ENCODE measurements at regions not wholly inside any gene's neighbourhood (a gene's known extent, or its start where the extent isn't known, plus 50 kb on each side); places are given as distances from the start of the nearest gene placed in this dataset.

DNA sequence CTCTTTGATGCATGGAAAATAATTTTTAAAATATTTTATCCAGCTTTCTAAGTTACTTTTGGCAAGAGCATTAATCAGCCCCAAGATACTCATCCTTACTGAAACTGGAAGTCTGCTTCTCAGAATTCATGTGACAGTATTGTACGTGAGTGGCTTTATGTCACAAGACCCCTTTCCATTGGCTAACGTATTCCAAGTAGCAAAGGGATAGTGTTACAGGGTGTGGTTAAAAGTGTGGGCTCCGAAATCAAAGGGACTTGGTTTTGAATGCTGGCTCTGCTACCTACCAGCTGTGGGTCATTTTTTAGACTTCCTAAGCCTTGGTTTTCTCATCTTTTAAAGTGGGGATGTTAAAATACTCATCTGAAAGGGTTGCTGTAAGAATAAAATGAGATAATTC, 91.7 kb downstream of the RHOU start:
- no peak overlapping the region for H3K23ac ChIP-seq (ENCODE audit: low read length)
- no CpG with 5 or more reads among the region's 3 CpGs for WGBS (ENCODE audit: extremely low coverage, insufficient coverage, low lambda C conversion rate)
- no peak overlapping the region for H4K8ac ChIP-seq (ENCODE audit: low read depth, low read length)
- H3K4me1 ChIP-seq (ENCODE audit: control insufficient read depth, low read depth, low read length), result no peaks in the 10 kb centered on the region
- no peak overlapping the region for H2BK120ac ChIP-seq (ENCODE audit: low read depth, low read length)
- no peak overlapping the region for H3K4me3 ChIP-seq (ENCODE audit: low read length)
- H3K36me3 ChIP-seq (ENCODE audit: control insufficient read depth, insufficient read depth, low read length), result no peaks in the 10 kb centered on the region
- H3K79me2 ChIP-seq (ENCODE audit: control insufficient read depth, insufficient read depth, low read length), result no peaks in the 10 kb centered on the region
- no peaks in the 10 kb centered on the region for H3K27me3 ChIP-seq (ENCODE audit: insufficient read depth, low read length, poor library complexity)
- no peak overlapping the region for H2AK5ac ChIP-seq (ENCODE audit: low read length)
- H2BK15ac ChIP-seq (replicated peaks; ENCODE audit: low read depth), result no peak overlapping the region
- H3K18ac ChIP-seq (ENCODE audit: low read length), result no peak overlapping the region
- no peak overlapping the region for H3K56ac ChIP-seq (ENCODE audit: low read length)
- H4K5ac ChIP-seq (ENCODE audit: low read length), result no peak overlapping the region
- no peak overlapping the region for H3K4me2 ChIP-seq (ENCODE audit: low read length)
- no peak overlapping the region for H2BK5ac ChIP-seq (ENCODE audit: low read length)
- no peak overlapping the region for H3K27ac ChIP-seq (ENCODE audit: low read depth, low read length)
- no peak for DNase-seq
- H3K9ac ChIP-seq (ENCODE audit: low read length), result no peak overlapping the region
- no peak overlapping the region for H3K4ac ChIP-seq (ENCODE audit: low read depth, low read length)
- no peaks in the 10 kb centered on the region for H3K79me1 ChIP-seq (ENCODE audit: low read length)

DNA sequence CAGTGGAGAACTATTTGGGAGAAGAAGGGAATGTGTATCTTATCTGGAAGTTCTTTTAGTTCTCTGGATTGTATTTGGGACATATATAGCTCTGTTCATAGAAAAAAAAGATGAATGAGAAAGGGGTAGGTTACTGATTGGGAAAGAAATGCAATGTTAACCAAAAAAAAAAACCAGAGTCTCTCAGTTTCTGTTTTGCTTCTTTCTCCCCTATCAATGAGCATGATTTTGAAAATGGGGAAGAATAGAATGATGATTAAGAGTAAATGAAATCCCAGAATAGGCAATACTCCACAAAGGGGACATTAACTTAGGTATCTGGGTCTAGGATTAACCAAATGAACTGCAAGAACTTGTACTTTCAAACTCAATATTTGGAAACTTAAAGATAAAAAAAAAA, 92.9 kb downstream of the RHOU start:
- Histone ChIP-seq H4K5ac (ENCODE audit: low read length) (no peak overlapping the region), H3K79me2 (ENCODE audit: control insufficient read depth, insufficient read depth, low read length) (no peaks in the 10 kb centered on the region), H3K56ac (ENCODE audit: low read length) (no peak overlapping the region), H2BK120ac (ENCODE audit: low read depth, low read length) (no peak overlapping the region), H2AK5ac (ENCODE audit: low read length) (no peak overlapping the region), H3K27ac (ENCODE audit: low read depth, low read length) (no peak overlapping the region), H3K9ac (ENCODE audit: low read length) (no peak overlapping the region), H3K4me1 (ENCODE audit: control insufficient read depth, low read depth, low read length) (no peaks in the 10 kb centered on the region), H3K4ac (ENCODE audit: low read depth, low read length) (no peak overlapping the region), H3K4me3 (ENCODE audit: low read length) (no peak overlapping the region), H3K79me1 (ENCODE audit: low read length) (no peaks in the 10 kb centered on the region), H3K4me2 (ENCODE audit: low read length) (no peak overlapping the region), H3K23ac (ENCODE audit: low read length) (no peak overlapping the region), H3K27me3 (ENCODE audit: insufficient read depth, low read length, poor library complexity) (no peaks in the 10 kb centered on the region), H3K18ac (ENCODE audit: low read length) (no peak overlapping the region), H4K8ac (ENCODE audit: low read depth, low read length) (no peak overlapping the region), H3K36me3 (ENCODE audit: control insufficient read depth, insufficient read depth, low read length) (no peaks in the 10 kb centered on the region), H2BK5ac (ENCODE audit: low read length) (no peak overlapping the region), H2BK15ac (replicated peaks; ENCODE audit: low read depth) (no peak overlapping the region)
- no peak for DNase-seq

DNA sequence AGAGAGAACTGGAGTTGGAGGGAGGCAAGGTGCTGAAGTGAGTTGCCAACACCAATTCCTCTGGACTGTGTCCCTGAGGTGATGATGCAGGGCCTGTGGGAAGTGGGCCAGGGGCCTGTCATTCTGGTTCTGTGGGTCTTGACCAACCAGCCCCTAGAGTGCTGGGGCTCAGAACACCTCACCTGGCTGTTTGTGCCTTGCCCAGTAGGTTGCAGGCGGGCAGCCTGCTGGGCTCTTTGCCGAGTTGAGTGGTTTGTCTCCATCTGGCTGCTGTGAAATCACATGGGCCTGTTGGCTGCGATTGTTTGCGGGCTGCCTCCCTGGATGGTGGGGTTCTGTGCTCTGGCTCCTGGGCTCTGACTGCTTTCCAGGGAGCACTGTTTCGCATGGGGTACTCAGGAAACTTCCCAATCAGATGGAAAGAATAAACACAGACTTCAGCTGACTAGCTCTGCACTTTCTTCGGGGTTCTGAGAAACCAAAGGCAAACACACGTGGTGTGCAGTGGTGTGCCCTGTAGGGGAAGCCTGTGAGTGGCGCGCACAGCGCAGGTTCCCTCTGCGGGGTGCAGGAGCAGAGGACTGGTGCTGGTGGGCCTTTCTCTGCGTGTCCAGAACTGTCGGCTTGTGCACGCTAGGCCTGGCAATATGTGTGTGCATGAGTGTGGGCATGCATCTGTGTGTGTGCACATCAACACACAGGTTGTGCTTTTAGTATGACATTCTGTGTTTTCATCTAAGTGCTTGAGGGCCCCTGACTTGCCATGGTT, 95.1 kb downstream of the RHOU start:
- Histone ChIP-seq H2BK15ac (replicated peaks; ENCODE audit: low read depth) (no peak overlapping the region), H3K4me3 (ENCODE audit: low read length) (no peak overlapping the region), H2BK5ac (ENCODE audit: low read length) (no peak overlapping the region), H3K18ac (ENCODE audit: low read length) (no peak overlapping the region), H3K56ac (ENCODE audit: low read length) (no peak overlapping the region), H3K4me1 (ENCODE audit: control insufficient read depth, low read depth, low read length) (no peaks in the 10 kb centered on the region), H3K9ac (ENCODE audit: low read length) (no peak overlapping the region), H3K27ac (ENCODE audit: low read depth, low read length) (no peak overlapping the region), H2BK120ac (ENCODE audit: low read depth, low read length) (no peak overlapping the region), H4K8ac (ENCODE audit: low read depth, low read length) (no peak overlapping the region), H3K27me3 (ENCODE audit: insufficient read depth, low read length, poor library complexity) (no peaks in the 10 kb centered on the region), H3K36me3 (ENCODE audit: control insufficient read depth, insufficient read depth, low read length) (no peaks in the 10 kb centered on the region), H2AK5ac (ENCODE audit: low read length) (no peak overlapping the region), H4K5ac (ENCODE audit: low read length) (no peak overlapping the region), H3K4me2 (ENCODE audit: low read length) (no peak overlapping the region), H3K23ac (ENCODE audit: low read length) (no peak overlapping the region), H3K79me1 (ENCODE audit: low read length) (no peaks in the 10 kb centered on the region), H3K79me2 (ENCODE audit: control insufficient read depth, insufficient read depth, low read length) (no peaks in the 10 kb centered on the region), H3K4ac (ENCODE audit: low read depth, low read length) (no peak overlapping the region)
- no CpG with 5 or more reads among the region's 14 CpGs for WGBS (ENCODE audit: extremely low coverage, insufficient coverage, low lambda C conversion rate)
- DNase-seq, result no peak

DNA sequence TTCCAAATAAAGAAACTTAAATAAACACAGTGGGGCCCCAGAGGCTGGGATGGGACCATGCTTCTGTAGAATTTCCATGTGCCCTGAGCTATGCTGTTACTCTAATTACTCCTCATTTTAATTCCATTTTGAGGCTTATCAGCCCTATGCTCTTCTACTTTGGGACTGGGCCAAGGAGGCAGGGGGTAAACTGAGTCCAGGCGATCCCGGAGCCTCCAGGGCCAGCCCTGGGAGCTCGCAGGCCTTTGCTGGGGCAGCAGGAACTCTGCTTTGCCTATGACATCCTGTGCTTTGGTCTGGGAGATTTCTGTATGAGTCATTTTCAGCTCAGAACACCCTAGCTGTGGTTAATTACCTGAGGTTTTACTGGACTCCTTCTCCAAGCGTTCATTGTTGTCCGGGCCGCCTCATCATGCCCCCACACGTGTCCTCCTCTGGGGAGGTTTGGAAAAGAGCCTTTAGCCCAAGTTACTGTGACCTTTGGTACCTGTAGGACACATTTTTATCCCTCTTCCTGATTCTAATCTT, 95.7 kb downstream of the RHOU start:
- H3K36me3 ChIP-seq (ENCODE audit: control insufficient read depth, insufficient read depth, low read length), result no peaks in the 10 kb centered on the region
- DNase-seq, result no peak
- H3K23ac ChIP-seq (ENCODE audit: low read length), result no peak overlapping the region
- no peak overlapping the region for H3K9ac ChIP-seq (ENCODE audit: low read length)
- H3K4me2 ChIP-seq (ENCODE audit: low read length), result no peak overlapping the region
- H2BK15ac ChIP-seq (replicated peaks; ENCODE audit: low read depth), result no peak overlapping the region
- no peak overlapping the region for H3K4me3 ChIP-seq (ENCODE audit: low read length)
- H2BK120ac ChIP-seq (ENCODE audit: low read depth, low read length), result no peak overlapping the region
- no peak overlapping the region for H4K8ac ChIP-seq (ENCODE audit: low read depth, low read length)
- no peak overlapping the region for H3K18ac ChIP-seq (ENCODE audit: low read length)
- H3K79me2 ChIP-seq (ENCODE audit: control insufficient read depth, insufficient read depth, low read length), result no peaks in the 10 kb centered on the region
- no peak overlapping the region for H2AK5ac ChIP-seq (ENCODE audit: low read length)
- no peaks in the 10 kb centered on the region for H3K27me3 ChIP-seq (ENCODE audit: insufficient read depth, low read length, poor library complexity)
- H3K56ac ChIP-seq (ENCODE audit: low read length), result no peak overlapping the region
- no CpG with 5 or more reads among the region's 7 CpGs for WGBS (ENCODE audit: extremely low coverage, insufficient coverage, low lambda C conversion rate)
- H3K4ac ChIP-seq (ENCODE audit: low read depth, low read length), result no peak overlapping the region
- H3K79me1 ChIP-seq (ENCODE audit: low read length), result no peaks in the 10 kb centered on the region
- no peak overlapping the region for H3K27ac ChIP-seq (ENCODE audit: low read depth, low read length)
- no peaks in the 10 kb centered on the region for H3K4me1 ChIP-seq (ENCODE audit: control insufficient read depth, low read depth, low read length)
- H2BK5ac ChIP-seq (ENCODE audit: low read length), result no peak overlapping the region
- H4K5ac ChIP-seq (ENCODE audit: low read length), result no peak overlapping the region

DNA sequence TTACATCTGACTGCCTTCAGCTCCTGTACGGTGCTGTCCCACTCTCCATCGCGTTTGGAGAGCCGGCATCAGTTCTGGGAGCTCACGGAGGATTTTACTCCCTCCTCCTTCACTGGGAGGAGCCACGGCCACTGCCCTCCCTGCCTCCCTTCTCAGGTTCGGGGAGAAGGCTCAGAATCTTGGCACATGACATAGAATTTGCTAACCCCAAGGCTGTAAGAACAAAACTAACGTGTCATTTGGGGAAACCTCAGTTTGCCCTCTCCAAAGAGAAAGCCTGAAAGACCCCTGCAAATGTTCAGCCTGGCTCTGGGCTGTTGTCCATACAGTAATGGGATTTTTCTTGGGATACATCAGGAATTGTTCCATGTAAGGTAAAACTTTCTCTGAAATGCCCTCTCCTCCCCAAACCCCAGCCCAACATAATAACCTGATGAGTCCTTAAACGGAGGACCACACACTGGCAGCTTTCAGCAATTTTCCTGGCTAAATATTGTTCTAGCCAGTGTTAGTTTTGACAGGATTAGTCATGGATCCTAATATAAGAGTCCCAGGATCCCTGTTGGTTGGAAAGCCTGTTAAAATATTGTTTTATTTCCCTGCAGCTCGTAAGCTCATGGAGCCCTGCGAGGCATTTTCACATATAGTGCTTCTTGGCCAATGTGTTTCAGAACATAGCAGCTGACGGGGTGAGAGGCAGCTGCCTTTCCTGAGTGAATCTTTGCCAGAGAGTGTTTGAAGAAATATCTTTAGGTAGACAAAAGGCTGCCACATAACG, 98.8 kb downstream of the RHOU start:
- H3K56ac ChIP-seq (ENCODE audit: low read length), result no peak overlapping the region
- no peaks in the 10 kb centered on the region for H3K4me1 ChIP-seq (ENCODE audit: control insufficient read depth, low read depth, low read length)
- no peak overlapping the region for H2BK120ac ChIP-seq (ENCODE audit: low read depth, low read length)
- no peak overlapping the region for H4K8ac ChIP-seq (ENCODE audit: low read depth, low read length)
- no peak overlapping the region for H3K4me3 ChIP-seq (ENCODE audit: low read length)
- no peak overlapping the region for H3K9ac ChIP-seq (ENCODE audit: low read length)
- H3K23ac ChIP-seq (ENCODE audit: low read length), result no peak overlapping the region
- no peak overlapping the region for H2BK15ac ChIP-seq (replicated peaks; ENCODE audit: low read depth)
- H3K4ac ChIP-seq (ENCODE audit: low read depth, low read length), result no peak overlapping the region
- H4K5ac ChIP-seq (ENCODE audit: low read length), result no peak overlapping the region
- no peak overlapping the region for H2BK5ac ChIP-seq (ENCODE audit: low read length)
- no peak overlapping the region for H3K27ac ChIP-seq (ENCODE audit: low read depth, low read length)
- DNase-seq, result no peak
- no peaks in the 10 kb centered on the region for H3K79me1 ChIP-seq (ENCODE audit: low read length)
- no CpG with 5 or more reads among the region's 13 CpGs for WGBS (ENCODE audit: extremely low coverage, insufficient coverage, low lambda C conversion rate)
- no peaks in the 10 kb centered on the region for H3K36me3 ChIP-seq (ENCODE audit: control insufficient read depth, insufficient read depth, low read length)
- no peak overlapping the region for H3K4me2 ChIP-seq (ENCODE audit: low read length)
- no peak overlapping the region for H2AK5ac ChIP-seq (ENCODE audit: low read length)
- no peaks in the 10 kb centered on the region for H3K27me3 ChIP-seq (ENCODE audit: insufficient read depth, low read length, poor library complexity)
- H3K79me2 ChIP-seq (ENCODE audit: control insufficient read depth, insufficient read depth, low read length), result no peaks in the 10 kb centered on the region
- H3K18ac ChIP-seq (ENCODE audit: low read length), result no peak overlapping the region

All from mesendoderm (in vitro differentiated cells).